Mucosa of descending colon (tissue), 3 donors: ENCODE measurements at regions not wholly inside any gene's neighbourhood (a gene's known extent, or its start where the extent isn't known, plus 50 kb on each side); places are given as distances from the start of the nearest gene placed in this dataset.

Experiments used
- ATAC-seq: fragments of 200-7000 bp; cut with Tn5 transposase; one replicate; pipeline ENCODE4 v1.9.1; 2020; ENCODE audit warnings: mild to moderate bottlenecking, moderate library complexity
- DNase-seq, 3 donors: peaks; one replicate each; pipeline ENCODE4 v3.0.0-alpha.2; 2020
- H3K36me3 ChIP-seq: fragments of 200-600 bp; one replicate; pipeline ENCODE4 v1.8.0; 2021; ENCODE audit warnings: low read depth, mild to moderate bottlenecking
- H3K4me1 ChIP-seq: fragments of 200-600 bp; one replicate; pipeline ENCODE4 v1.8.0; 2021; ENCODE audit warnings: low read depth, mild to moderate bottlenecking
- H3K4me3 ChIP-seq: fragments of 200-600 bp; one replicate; pipeline ENCODE4 v1.8.0; 2021; ENCODE audit warnings: mild to moderate bottlenecking
- H3K9me3 ChIP-seq: fragments of 200-600 bp; one replicate; pipeline ENCODE4 v1.8.0; 2021; ENCODE audit warnings: mild to moderate bottlenecking
- CTCF ChIP-seq: fragments of 200-600 bp; IDR thresholded peaks from one replicate; pipeline ENCODE4 v1.8.0; 2022; ENCODE audit warnings: antibody characterized with exemption, mild to moderate bottlenecking
- intact Hi-C, 2 donors: fragments of 100-400 bp; cut with DNase I in 1 of 2; cut with micrococcal nuclease in 1 of 2; formaldehyde crosslinking; loops; one replicate each; pipeline versions ENCODE4 v1.11.0 to v1.11.1; 2022; cut with DNase I, micrococcal nuclease
- donor health status: DM: no; HTN: no; CAD: no; lungs with moderate emphysema.
- donor health status: DM: no; HTN: no; CAD: no.
- donor health status: DM: no; HTN: yes; CAD: no.

GRCh38 chr9:28925157-28925556 is 1351.9 kb upstream of the C9orf72 start:
- no peaks in the 10 kb centered on the region for H3K9me3 ChIP-seq
- intact Hi-C loops = no loop called here
- no peak for DNase-seq
- no peak overlapping the region for H3K4me3 ChIP-seq
- TF ChIP-seq CTCF = no peak
- H3K36me3 ChIP-seq = no peaks in the 10 kb centered on the region
- no peak for ATAC-seq
- H3K4me1 ChIP-seq = no peaks in the 10 kb centered on the region

- intact Hi-C loops = no loop called here
- no peaks in the 10 kb centered on the region for H3K36me3 ChIP-seq
- H3K4me1 ChIP-seq = no peaks in the 10 kb centered on the region
- no peaks in the 10 kb centered on the region for H3K9me3 ChIP-seq
- DNase-seq (no peak), ATAC-seq (no peak)
- H3K4me3 ChIP-seq = no peak overlapping the region
- TF ChIP-seq CTCF = no peak
Observed at GRCh38 chr9:28926306-28926705, 1353.0 kb upstream of the C9orf72 start.

- no peaks in the 10 kb centered on the region for H3K36me3 ChIP-seq
- TF ChIP-seq CTCF = no peak
- DNase-seq = no peak
- no peaks in the 10 kb centered on the region for H3K9me3 ChIP-seq
- intact Hi-C loops = no loop called here
- H3K4me3 ChIP-seq = no peak overlapping the region
- ATAC-seq = no peak
- no peaks in the 10 kb centered on the region for H3K4me1 ChIP-seq
Observed at GRCh38 chr9:28927691-28928090, 1354.4 kb upstream of the C9orf72 start.

- TF ChIP-seq CTCF = no peak
- ATAC-seq (no peak), DNase-seq (no peak)
- Histone ChIP-seq H3K4me3 (no peak overlapping the region), H3K9me3 (no peaks in the 10 kb centered on the region), H3K36me3 (no peaks in the 10 kb centered on the region), H3K4me1 (no peaks in the 10 kb centered on the region)
- intact Hi-C loops = no loop called here
Observed at GRCh38 chr9:28929433-28929832, 1356.2 kb upstream of the C9orf72 start.

GRCh38 chr9:28930766-28931165 is 1357.5 kb upstream of the C9orf72 start:
- no peak for TF ChIP-seq CTCF
- Histone ChIP-seq H3K4me3 (no peak overlapping the region), H3K9me3 (no peaks in the 10 kb centered on the region), H3K4me1 (no peaks in the 10 kb centered on the region), H3K36me3 (no peaks in the 10 kb centered on the region)
- ATAC-seq = no peak
- intact Hi-C loops = no loop called here
- DNase-seq = no peak

GRCh38 chr9:28934111-28934510 is 1360.8 kb upstream of the C9orf72 start:
- H3K4me3 ChIP-seq = no peak overlapping the region

More at GRCh38 chr9:28934111-28934510, 1360.8 kb upstream of the C9orf72 start:
- no peak for DNase-seq
- Histone ChIP-seq H3K9me3 (no peaks in the 10 kb centered on the region), H3K4me1 (no peaks in the 10 kb centered on the region), H3K36me3 (no peaks in the 10 kb centered on the region)
- TF ChIP-seq CTCF = no peak
- ATAC-seq = no peak
- intact Hi-C loops = no loop called here
